GM21390 (cell line): ENCODE measurements at regions not wholly inside any gene's neighbourhood (a gene's known extent, or its start where the extent isn't known, plus 50 kb on each side); places are given as distances from the start of the nearest gene placed in this dataset.

Source experiments
- ATAC-seq: cut with Tn5 transposase; IDR thresholded peaks from one replicate; pipeline ENCODE4 v1.9.1; 2021; ENCODE audit not compliant: unreplicated experiment

GRCh38 chr4:104418286-104418685 is 76.4 kb downstream of the CXXC4 start:
- no peak for ATAC-seq

- no peak for ATAC-seq
Observed at GRCh38 chr4:104417357-104417882, 77.3 kb downstream of the CXXC4 start.

DNA sequence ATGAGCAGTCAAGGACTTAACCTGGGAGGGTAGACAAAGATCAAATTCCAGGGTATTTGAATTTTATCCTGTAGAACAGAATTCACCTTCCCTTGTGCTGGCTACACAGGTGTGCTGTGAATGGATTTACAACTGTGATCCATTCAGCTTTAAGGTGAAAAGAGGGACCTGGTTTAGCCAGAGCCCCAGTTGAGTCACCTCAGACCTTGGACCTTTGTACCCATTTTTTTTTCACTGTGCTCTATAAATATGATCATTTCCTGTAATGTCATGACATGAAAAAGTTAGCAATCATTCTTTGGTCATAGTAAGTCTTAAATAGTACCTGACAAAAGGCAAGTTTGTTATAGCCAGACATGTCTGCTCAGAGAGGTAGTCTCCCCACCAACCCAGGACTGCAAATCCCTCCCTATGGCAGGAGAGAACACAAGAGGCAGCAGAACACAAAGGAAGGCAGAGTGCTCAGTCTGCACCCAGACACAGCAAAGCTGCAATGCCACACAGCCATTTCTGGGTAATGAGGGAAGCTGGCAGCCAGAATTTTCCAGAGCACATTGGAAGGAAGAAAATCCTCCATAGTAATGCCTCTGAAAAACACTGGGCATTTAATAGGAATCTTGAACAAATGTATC is 77.9 kb downstream of the CXXC4 start:
- ATAC-seq = no peak

DNA sequence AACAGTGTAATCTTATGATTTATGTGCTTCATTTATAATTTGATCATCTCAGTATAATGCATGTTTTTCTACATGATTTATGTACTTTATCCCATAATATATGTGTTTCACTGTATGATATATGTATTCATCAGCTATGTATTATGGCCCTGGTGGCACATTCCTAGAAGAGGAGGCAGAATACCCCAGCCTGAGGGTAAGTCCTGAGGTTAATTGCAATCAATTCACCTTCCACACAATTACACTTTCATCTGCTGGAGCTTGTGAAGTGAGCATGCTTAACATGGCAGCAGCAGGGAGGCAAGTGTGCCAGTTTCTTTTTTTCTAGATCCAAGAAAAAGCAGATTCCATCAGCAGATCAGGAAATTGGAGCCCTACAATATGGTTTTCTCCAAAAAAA is 81.2 kb downstream of the CXXC4 start:
- no peak for ATAC-seq

- no peak for ATAC-seq
Observed at GRCh38 chr4:104412344-104412743, 82.3 kb downstream of the CXXC4 start.

DNA sequence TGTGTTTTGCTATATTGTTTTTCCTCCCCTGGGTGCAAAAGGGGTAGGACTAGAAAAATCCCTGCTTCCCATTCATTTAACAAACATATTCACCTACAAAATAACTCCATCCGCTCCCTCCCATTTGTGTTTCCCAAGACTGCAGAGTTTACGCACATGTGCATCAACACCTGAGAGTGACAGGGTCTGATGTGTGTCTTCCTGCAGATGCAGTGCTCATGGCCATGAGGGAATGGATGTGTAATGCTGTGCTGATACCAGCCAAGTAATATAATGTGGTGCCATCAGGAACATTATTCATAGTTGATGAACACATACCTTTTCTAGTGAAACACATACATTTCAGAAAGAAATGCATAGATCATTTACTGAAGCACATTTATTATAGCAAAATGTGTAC is 83.2 kb downstream of the CXXC4 start:
- no peak for ATAC-seq

DNA sequence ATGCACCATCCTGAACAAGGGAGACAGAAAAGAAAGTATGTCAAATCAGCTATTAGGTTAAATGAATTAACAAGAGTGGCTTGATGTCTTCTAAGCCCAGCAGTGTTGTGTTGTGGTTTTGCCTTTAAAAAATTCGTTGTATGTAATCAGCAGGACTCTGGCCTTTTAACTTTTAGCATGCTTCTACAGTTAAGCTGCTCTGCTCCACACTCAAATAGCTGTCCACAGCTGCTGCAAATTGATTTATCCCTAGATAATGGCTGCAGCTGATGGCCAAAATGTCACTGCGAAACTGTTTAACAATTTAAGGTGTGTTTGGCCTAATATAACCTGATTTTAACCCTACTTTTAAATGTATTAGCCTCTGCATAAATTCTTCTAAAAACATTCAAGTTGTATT is 85.8 kb downstream of the CXXC4 start:
- no peak for ATAC-seq

DNA sequence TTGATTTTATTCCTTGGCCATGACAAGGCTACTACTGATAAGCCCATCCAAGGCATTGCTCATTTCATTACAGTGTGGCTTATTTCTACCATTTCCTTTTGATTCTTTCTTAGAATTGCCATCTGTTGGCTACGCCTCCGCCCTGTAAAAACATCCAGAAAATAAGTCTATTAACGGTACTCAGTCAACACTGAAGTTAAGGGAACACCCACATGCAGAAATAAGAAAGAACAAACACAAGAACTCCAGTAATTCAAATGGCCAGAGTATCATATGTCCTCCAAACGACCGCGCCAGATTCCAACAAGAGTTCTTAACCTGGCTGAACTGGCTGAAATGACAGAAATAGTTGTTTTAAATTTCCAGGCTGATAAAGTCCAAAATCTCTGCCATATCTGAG is 90.3 kb downstream of the CXXC4 start:
- ATAC-seq = no peak

DNA sequence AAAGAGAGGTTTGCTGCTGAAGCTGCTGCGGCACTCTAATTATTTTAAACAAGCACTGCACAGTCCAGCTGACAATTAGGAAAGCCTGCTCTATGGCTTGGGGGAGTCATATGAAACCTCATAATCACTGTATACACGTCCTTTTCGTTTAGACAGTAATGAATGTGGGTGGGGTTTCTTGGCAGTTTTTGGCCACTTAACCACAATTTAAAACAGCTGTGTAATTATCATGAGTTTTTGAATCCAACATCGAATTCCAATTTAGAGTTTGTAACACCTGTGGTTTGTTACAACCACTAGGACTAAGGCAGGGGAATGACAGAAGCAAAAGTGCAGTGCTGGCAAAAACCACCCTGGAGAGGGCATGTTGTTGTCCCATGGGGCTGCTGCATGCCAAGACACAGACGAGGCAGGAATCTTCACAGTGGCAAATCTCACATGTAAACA is 99.5 kb downstream of the CXXC4 start:
- no peak for ATAC-seq

DNA sequence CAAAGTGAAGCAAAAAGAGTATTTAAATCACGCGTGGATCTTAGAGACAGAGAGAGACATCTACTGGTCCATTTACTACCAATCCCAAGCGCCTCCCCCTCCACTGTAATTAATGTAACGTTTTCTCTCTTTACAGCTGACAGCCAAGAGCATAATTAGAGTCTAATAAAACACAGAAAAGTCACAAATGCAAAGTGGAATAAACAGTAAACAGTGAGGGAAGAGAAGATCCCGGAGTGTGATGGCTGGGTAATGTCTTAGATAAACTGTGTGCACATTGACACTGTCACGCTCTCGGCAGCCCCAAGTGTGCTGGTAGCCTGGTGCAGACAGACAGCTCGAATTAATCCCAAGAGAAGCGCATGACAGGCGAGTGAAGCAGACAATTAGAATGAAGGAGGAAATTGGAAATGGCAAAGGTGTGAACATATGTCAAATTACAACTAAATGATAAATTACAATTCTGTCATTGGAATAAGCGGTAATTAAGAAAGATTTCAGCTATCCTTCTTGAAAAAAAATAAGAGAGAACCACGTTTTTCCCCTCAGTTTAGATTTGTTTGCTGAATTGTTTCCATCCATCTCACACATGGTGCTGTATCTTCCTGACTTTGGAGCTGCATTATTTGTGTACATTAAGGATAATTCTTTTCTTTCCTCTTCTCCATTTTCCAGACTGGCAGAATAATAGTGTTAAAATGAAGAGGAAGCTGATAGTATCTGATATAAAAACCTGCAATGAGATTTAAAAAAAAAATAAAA is 100.1 kb downstream of the CXXC4 start:
- ATAC-seq = no peak

DNA sequence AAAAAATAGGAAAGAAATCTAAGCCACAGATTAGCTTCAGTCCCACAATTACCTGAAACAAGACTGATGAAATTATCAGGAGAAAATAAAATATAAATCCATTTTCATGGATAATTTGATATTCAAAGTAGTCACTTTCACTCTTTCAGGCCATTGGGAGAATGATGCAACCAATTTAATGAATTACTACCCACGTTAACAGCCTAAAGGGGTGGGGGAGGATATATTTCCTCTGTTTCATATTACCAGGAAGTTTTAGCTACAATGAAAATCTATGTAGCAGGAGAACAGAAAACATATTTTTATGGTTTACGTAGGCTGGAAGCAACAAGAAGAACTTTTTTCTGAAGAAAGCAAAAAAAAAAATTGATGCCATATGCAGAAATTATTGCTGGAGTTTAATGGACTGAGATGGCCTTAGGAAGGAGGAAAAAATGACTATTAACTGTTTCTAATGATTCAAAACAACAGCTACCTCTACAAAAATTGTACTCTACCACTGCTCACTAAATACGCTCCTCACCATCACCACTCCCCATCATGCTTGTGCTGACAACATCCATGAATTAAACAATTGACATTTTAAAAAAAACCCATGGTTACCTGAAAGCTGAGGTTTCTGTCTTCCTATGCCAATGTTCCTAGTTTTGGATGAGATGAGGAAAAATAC is 100.9 kb downstream of the CXXC4 start:
- no peak for ATAC-seq

GRCh38 chr4:104385713-104386112 is 109.0 kb downstream of the CXXC4 start:
- no peak for ATAC-seq

- ATAC-seq = no peak
Observed at GRCh38 chr4:104382961-104383360, 111.7 kb downstream of the CXXC4 start.

DNA sequence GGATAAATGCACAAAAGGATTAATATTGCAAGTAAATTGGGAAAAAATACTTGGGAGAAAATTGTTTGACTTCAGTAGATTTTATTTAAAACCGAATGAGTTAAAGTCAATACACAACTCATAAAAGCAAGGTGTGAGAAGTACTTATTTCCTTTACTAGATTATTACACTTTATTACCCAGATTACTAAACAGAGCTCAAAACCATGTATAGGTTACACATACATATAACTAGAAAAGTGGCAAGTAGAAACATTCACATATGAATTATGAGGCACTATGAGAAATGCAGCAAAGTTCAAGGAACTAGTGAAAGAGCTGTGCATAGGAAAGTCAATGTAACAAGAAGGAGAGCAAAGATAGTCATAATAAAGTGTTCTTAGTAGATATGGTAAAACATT is 113.0 kb downstream of the CXXC4 start:
- ATAC-seq = no peak

DNA sequence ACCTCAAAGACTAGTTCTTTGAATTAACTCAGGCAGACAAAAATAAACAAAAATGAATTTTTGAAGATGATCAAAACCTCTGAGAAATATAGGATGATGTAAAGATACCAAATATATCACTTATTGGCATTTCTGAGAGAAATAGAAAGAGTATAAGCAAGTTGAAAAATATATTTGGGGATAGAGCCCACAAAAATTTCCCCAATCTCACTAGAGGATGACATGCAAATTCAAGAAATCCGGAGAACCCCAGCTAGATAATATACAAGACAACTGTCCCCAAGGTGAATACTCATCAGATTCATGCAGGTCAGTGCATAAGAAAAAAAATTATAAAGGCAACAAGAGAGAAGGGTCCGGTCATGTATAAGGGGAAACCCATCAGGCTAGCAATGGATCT is 129.1 kb downstream of the CXXC4 start:
- ATAC-seq = no peak

DNA sequence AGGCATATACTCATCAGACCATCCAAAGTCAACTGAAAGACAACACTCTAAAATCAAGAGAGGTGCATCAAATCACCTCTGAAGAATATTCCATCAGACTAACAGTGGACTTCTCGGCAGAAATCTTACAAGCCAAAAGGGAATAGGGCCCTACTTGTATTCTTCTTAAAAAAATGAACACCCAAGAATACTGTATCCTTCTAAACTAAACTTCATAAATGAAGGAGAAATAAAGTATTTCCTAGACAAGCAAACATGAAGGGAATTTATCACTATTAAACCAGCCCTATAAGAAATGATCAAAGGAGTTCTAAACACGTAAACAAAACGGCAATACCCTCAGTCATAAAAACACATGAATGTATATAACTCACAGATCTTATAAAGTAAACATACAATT is 141.2 kb downstream of the CXXC4 start:
- ATAC-seq = no peak

GRCh38 chr4:104352211-104352610 is 142.5 kb downstream of the CXXC4 start:
- ATAC-seq = no peak

DNA sequence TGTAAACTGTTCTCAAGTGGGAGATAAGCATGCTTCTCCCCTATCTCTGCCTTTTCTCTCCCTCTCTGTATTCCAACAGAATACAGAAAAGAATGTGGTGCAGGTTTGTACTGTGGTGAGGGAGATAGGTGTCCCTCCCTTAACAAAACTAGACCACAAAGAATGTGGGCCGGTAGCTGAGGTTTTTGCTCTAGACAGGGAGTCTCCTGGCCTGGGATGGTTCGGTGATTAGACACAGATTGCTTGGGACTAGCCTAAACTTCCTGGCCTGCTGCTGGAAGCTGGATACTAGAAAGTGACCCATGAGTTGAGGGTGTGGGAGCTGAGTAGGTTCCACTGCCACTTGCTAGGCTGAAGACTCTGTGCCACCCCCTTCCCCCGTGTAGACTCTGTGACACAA is 143.0 kb downstream of the CXXC4 start:
- ATAC-seq = no peak

- ATAC-seq = no peak
Observed at GRCh38 chr4:104345598-104346242, 149.0 kb downstream of the CXXC4 start.

GRCh38 chr4:104344342-104344980 is 150.2 kb downstream of the CXXC4 start:
- ATAC-seq = no peak

DNA sequence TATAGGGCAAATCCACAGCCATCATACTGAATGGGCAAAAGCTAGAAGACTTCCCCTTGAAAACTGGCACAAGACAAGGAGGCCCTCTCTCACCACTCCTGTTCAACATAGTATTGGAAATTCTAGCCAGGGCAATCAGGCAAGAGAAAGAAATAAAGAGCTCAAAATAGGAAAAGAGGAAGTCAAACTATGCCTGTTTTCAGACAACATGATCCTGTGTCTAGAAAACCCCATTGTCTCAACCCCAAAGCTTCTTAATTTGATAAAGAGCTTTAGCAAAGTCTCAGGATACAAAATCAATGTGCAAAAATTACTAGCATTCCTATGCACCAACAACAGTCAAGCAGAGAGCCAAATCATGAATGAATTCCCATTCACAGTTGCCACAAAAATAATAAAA is 160.3 kb downstream of the CXXC4 start:
- no peak for ATAC-seq
